ENCODE measurements at regions not wholly inside any gene's neighbourhood (a gene's known extent, or its start where the extent isn't known, plus 50 kb on each side); places are given as distances from the start of the nearest gene placed in this dataset.

GRCh38 chr4:119833611-119834010, 205.0 kb upstream of the PDE5A start:
- no peaks in the 10 kb centered on the region for H3K9me3 ChIP-seq (replicated peaks; ENCODE audit: control insufficient read depth, low read depth, low read length)
- no peaks in the 10 kb centered on the region for H3K4me1 ChIP-seq (ENCODE audit: control insufficient read depth, insufficient read depth, low read length)
- H3K27me3 ChIP-seq (ENCODE audit: control insufficient read depth, insufficient read depth, low read length): no peaks in the 10 kb centered on the region
- H3K36me3 ChIP-seq (ENCODE audit: control insufficient read depth, insufficient read depth, low read length): no peaks in the 10 kb centered on the region
- peak overlapping the region; percentile 70 for H3K27ac ChIP-seq (ENCODE audit: low read length)
- H3K4me3 ChIP-seq (ENCODE audit: low read length): no peak overlapping the region
- no CpG with 5 or more reads among the region's 4 CpGs for WGBS (ENCODE audit: insufficient coverage)
- DNase-seq: peak; percentile 77

GRCh38 chr4:119832776-119833175, 204.2 kb upstream of the PDE5A start:
- no peaks in the 10 kb centered on the region for H3K27me3 ChIP-seq (ENCODE audit: control insufficient read depth, insufficient read depth, low read length)
- no peaks in the 10 kb centered on the region for H3K9me3 ChIP-seq (replicated peaks; ENCODE audit: control insufficient read depth, low read depth, low read length)
- WGBS (ENCODE audit: insufficient coverage): no CpG with 5 or more reads among the region's 2 CpGs
- no peak overlapping the region for H3K4me3 ChIP-seq (ENCODE audit: low read length)
- no peak for DNase-seq
- no peaks in the 10 kb centered on the region for H3K4me1 ChIP-seq (ENCODE audit: control insufficient read depth, insufficient read depth, low read length)
- H3K27ac ChIP-seq (ENCODE audit: low read length): no peak overlapping the region
- no peaks in the 10 kb centered on the region for H3K36me3 ChIP-seq (ENCODE audit: control insufficient read depth, insufficient read depth, low read length)

- H3K4me3 ChIP-seq (ENCODE audit: low read length): no peak overlapping the region
- no peaks in the 10 kb centered on the region for H3K27me3 ChIP-seq (ENCODE audit: control insufficient read depth, insufficient read depth, low read length)
- DNase-seq: peak; percentile 55
- no peak overlapping the region for H3K27ac ChIP-seq (ENCODE audit: low read length)
- WGBS (ENCODE audit: insufficient coverage): no CpG with 5 or more reads among the region's 2 CpGs
- no peaks in the 10 kb centered on the region for H3K36me3 ChIP-seq (ENCODE audit: control insufficient read depth, insufficient read depth, low read length)
- no peaks in the 10 kb centered on the region for H3K9me3 ChIP-seq (replicated peaks; ENCODE audit: control insufficient read depth, low read depth, low read length)
- no peaks in the 10 kb centered on the region for H3K4me1 ChIP-seq (ENCODE audit: control insufficient read depth, insufficient read depth, low read length)
These were observed 200.7 kb upstream of the PDE5A start for GRCh38 chr4:119829326-119829725.

DNA sequence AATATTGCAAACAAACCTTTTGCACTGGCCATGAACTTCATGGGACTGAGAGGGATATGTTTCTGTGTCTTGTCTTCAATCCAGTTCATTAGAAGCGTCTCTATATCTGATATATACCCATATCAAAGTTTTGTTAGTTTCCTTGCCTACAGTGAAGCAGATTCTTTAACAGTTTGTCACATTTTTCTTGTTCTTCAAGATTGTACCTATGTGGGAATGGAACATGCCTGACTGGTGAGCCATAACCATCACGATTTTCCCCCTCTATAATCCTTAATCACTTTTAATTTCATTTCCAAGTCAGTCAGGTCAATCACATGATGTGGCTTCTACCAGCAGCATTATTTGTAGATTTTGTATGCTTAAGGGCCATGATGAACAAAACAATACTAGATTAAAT, 197.1 kb upstream of the PDE5A start:
- no peaks in the 10 kb centered on the region for H3K9me3 ChIP-seq (replicated peaks; ENCODE audit: control insufficient read depth, low read depth, low read length)
- H3K4me3 ChIP-seq (ENCODE audit: low read length): no peak overlapping the region
- WGBS (ENCODE audit: insufficient coverage): no CpG with 5 or more reads among the region's 2 CpGs
- H3K36me3 ChIP-seq (ENCODE audit: control insufficient read depth, insufficient read depth, low read length): no peaks in the 10 kb centered on the region
- H3K27me3 ChIP-seq (ENCODE audit: control insufficient read depth, insufficient read depth, low read length): no peaks in the 10 kb centered on the region
- no peaks in the 10 kb centered on the region for H3K4me1 ChIP-seq (ENCODE audit: control insufficient read depth, insufficient read depth, low read length)
- no peak overlapping the region for H3K27ac ChIP-seq (ENCODE audit: low read length)
- DNase-seq: no peak

DNA sequence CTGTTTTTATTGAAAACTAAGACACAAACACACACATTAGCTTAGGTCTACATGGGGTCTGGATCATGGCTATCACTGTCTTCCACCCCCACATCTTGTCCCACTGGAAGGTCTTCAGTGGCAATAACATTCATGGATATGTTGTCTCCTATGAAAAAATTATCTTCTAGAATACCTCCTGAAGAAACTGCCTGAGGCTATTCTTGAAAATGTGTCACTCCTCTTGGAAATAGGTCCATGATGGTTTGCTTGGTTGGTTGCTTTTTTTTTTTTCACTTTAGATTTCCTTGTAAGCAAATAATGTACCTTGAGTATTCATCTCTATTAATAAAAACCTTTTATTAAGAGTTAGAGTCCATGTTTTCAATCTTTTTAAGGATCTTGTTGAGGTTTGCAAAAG, 195.3 kb upstream of the PDE5A start:
- Histone ChIP-seq H3K9me3 (replicated peaks; ENCODE audit: control insufficient read depth, low read depth, low read length) (no peaks in the 10 kb centered on the region), H3K4me3 (ENCODE audit: low read length) (no peak overlapping the region), H3K36me3 (ENCODE audit: control insufficient read depth, insufficient read depth, low read length) (no peaks in the 10 kb centered on the region), H3K27ac (ENCODE audit: low read length) (no peak overlapping the region), H3K4me1 (ENCODE audit: control insufficient read depth, insufficient read depth, low read length) (no peaks in the 10 kb centered on the region), H3K27me3 (ENCODE audit: control insufficient read depth, insufficient read depth, low read length) (no peaks in the 10 kb centered on the region)
- no peak for DNase-seq

DNA sequence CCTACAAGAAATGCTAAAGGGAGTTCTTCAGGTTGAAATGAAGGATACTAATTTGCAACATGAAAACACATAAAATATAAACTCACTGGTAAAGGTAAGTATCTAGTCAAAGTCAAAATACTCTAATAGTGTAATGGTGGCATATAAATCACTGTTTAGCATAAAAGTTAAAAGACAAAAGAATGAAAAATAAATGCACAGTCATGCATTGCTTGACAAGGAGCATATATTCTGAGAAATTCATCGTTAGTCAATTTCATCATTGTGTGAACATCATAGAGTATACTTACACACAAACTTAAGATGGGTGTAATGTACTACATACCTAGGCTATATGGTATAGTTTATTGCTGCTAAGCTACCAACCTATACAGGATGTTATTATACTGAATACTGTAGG, 194.4 kb upstream of the PDE5A start:
- no peak overlapping the region for H3K4me3 ChIP-seq (ENCODE audit: low read length)
- no peak for DNase-seq
- no peaks in the 10 kb centered on the region for H3K4me1 ChIP-seq (ENCODE audit: control insufficient read depth, insufficient read depth, low read length)
- no CpG with 5 or more reads among the region's 1 CpG for WGBS (ENCODE audit: insufficient coverage)
- no peaks in the 10 kb centered on the region for H3K27me3 ChIP-seq (ENCODE audit: control insufficient read depth, insufficient read depth, low read length)
- no peaks in the 10 kb centered on the region for H3K36me3 ChIP-seq (ENCODE audit: control insufficient read depth, insufficient read depth, low read length)
- no peaks in the 10 kb centered on the region for H3K9me3 ChIP-seq (replicated peaks; ENCODE audit: control insufficient read depth, low read depth, low read length)
- H3K27ac ChIP-seq (ENCODE audit: low read length): no peak overlapping the region

GRCh38 chr4:119816473-119816872, 187.9 kb upstream of the PDE5A start:
- H3K27ac ChIP-seq (ENCODE audit: low read length): no peak overlapping the region
- DNase-seq: no peak
- no peak overlapping the region for H3K4me3 ChIP-seq (ENCODE audit: low read length)
- H3K27me3 ChIP-seq (ENCODE audit: control insufficient read depth, insufficient read depth, low read length): no peaks in the 10 kb centered on the region
- H3K36me3 ChIP-seq (ENCODE audit: control insufficient read depth, insufficient read depth, low read length): no peaks in the 10 kb centered on the region
- peaks cover 2% of the 10 kb centered on the region for H3K9me3 ChIP-seq (replicated peaks; ENCODE audit: control insufficient read depth, low read depth, low read length)
- no peaks in the 10 kb centered on the region for H3K4me1 ChIP-seq (ENCODE audit: control insufficient read depth, insufficient read depth, low read length)

GRCh38 chr4:119810001-119810400, 181.4 kb upstream of the PDE5A start:
- no peak overlapping the region for H3K4me3 ChIP-seq (ENCODE audit: low read length)
- H3K27me3 ChIP-seq (ENCODE audit: control insufficient read depth, insufficient read depth, low read length): no peaks in the 10 kb centered on the region
- no peak for DNase-seq
- no CpG with 5 or more reads among the region's 1 CpG for WGBS (ENCODE audit: insufficient coverage)
- H3K9me3 ChIP-seq (replicated peaks; ENCODE audit: control insufficient read depth, low read depth, low read length): peaks cover 2% of the 10 kb centered on the region
- H3K27ac ChIP-seq (ENCODE audit: low read length): no peak overlapping the region
- H3K36me3 ChIP-seq (ENCODE audit: control insufficient read depth, insufficient read depth, low read length): no peaks in the 10 kb centered on the region
- no peaks in the 10 kb centered on the region for H3K4me1 ChIP-seq (ENCODE audit: control insufficient read depth, insufficient read depth, low read length)

DNA sequence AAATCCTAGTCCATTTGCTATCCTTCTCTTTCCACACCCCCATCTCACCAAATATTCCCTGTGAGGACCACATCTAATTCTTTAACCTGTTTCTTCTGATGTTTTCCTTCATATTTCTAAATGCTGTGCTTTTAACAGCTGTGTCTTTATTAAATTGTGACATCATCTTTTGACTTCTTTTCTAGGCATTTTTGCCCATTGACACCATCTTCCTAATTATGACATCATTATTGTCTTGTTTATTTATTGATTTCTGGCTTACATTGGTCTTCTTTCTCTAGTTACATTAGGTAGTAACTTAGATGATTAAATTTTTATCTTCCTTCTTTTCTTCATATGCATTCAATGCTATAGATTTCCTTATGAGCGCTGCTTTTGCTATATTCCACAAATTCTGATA, 175.8 kb upstream of the PDE5A start:
- Histone ChIP-seq H3K9me3 (replicated peaks; ENCODE audit: control insufficient read depth, low read depth, low read length) (no peaks in the 10 kb centered on the region), H3K27me3 (ENCODE audit: control insufficient read depth, insufficient read depth, low read length) (no peaks in the 10 kb centered on the region), H3K4me1 (ENCODE audit: control insufficient read depth, insufficient read depth, low read length) (no peaks in the 10 kb centered on the region), H3K27ac (ENCODE audit: low read length) (no peak overlapping the region), H3K4me3 (ENCODE audit: low read length) (no peak overlapping the region), H3K36me3 (ENCODE audit: control insufficient read depth, insufficient read depth, low read length) (no peaks in the 10 kb centered on the region)
- no CpG with 5 or more reads among the region's 1 CpG for WGBS (ENCODE audit: insufficient coverage)
- no peak for DNase-seq

- Histone ChIP-seq H3K4me3 (ENCODE audit: low read length) (no peak overlapping the region), H3K9me3 (replicated peaks; ENCODE audit: control insufficient read depth, low read depth, low read length) (no peaks in the 10 kb centered on the region), H3K36me3 (ENCODE audit: control insufficient read depth, insufficient read depth, low read length) (no peaks in the 10 kb centered on the region), H3K27me3 (ENCODE audit: control insufficient read depth, insufficient read depth, low read length) (no peaks in the 10 kb centered on the region), H3K4me1 (ENCODE audit: control insufficient read depth, insufficient read depth, low read length) (no peaks in the 10 kb centered on the region), H3K27ac (ENCODE audit: low read length) (no peak overlapping the region)
- 67% methylated on average over 2 of the region's 2 CpGs for WGBS (ENCODE audit: insufficient coverage)
- DNase-seq: no peak
These were observed 168.8 kb upstream of the PDE5A start for GRCh38 chr4:119797238-119797894.

DNA sequence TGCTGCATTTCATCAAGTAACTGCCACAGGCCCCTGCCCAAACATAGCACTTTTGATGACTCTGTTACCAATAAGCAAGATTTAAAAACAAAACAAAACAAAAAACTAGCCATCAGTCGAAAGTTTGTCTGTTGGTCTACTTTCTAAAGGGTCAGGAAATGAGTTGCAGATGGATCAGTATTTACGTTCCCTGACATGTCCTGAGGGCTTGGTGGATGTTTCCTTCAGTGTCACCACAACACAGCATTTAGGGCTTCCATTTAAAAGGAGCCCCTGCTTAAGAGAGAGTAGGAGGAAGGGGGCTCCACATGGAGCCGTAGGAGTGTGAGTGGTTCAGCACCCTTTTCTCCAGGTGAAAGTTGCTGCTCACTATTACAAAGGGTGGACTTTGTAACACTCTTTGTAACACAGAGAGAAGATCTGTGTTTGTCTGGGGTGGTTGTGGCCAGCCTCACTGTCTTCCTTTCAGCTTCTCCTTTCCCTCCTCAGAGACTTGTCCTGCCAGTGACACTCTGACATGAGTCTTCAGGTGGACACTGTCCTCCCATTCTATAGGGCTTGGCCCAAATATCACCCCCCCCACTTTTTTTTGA, 167.5 kb upstream of the PDE5A start:
- Histone ChIP-seq H3K9me3 (replicated peaks; ENCODE audit: control insufficient read depth, low read depth, low read length) (no peaks in the 10 kb centered on the region), H3K27me3 (ENCODE audit: control insufficient read depth, insufficient read depth, low read length) (no peaks in the 10 kb centered on the region), H3K4me3 (ENCODE audit: low read length) (no peak overlapping the region), H3K36me3 (ENCODE audit: control insufficient read depth, insufficient read depth, low read length) (no peaks in the 10 kb centered on the region), H3K4me1 (ENCODE audit: control insufficient read depth, insufficient read depth, low read length) (no peaks in the 10 kb centered on the region), H3K27ac (ENCODE audit: low read length) (no peak overlapping the region)
- no CpG with 5 or more reads among the region's 3 CpGs for WGBS (ENCODE audit: insufficient coverage)
- no peak for DNase-seq
